Peyer's patch (tissue), 4 donors: ENCODE measurements at regions not wholly inside any gene's neighbourhood (a gene's known extent, or its start where the extent isn't known, plus 50 kb on each side); places are given as distances from the start of the nearest gene placed in this dataset.

Experiments
- DNase-seq, 3 donors: peaks; one replicate each; pipeline ENCODE4 v3.0.0-alpha.2; 2017 to 2019
- H3K27ac ChIP-seq, 4 donors: fragments of 200-600 bp; sonication (generic); one replicate each; pipeline ENCODE4 v1.5.1; 2016 to 2019
- H3K27me3 ChIP-seq, 2 donors: fragments of 200-600 bp; sonication (generic); one replicate each; pipeline ENCODE4 v1.5.1; 2019
- H3K36me3 ChIP-seq, 3 donors: fragments of 200-600 bp; sonication (generic); one replicate each; pipeline ENCODE4 v1.5.1; 2016 to 2019
- H3K4me1 ChIP-seq, 4 donors: fragments of 200-600 bp; sonication (generic); one replicate each; pipeline ENCODE4 v1.5.1; 2016 to 2019
- H3K4me3 ChIP-seq, 4 donors: fragments of 200-600 bp; sonication (generic); 1 replicate in 3 of 4; 2 replicates in 1 of 4; pipeline ENCODE4 v1.5.1; 2016 to 2019; ENCODE audit warnings: mild to moderate bottlenecking in 1 of 4
- H3K9me3 ChIP-seq, 4 donors: fragments of 200-600 bp; sonication (generic); one replicate each; pipeline ENCODE4 v1.5.1; 2016 to 2019; ENCODE audit warnings: mild to moderate bottlenecking in 1 of 4
- CTCF ChIP-seq, 6 experiments: fragments of 450-650 bp in 4 of 6; fragments of 200-600 bp in 2 of 6; sonication (generic) in 1 of 6; IDR thresholded peaks; one replicate each; pipeline ENCODE4 v1.5.1; 2017 to 2019; ENCODE audit warnings: antibody characterized with exemption in 6 of 6, mild to moderate bottlenecking in 3 of 6, moderate library complexity in 1 of 6
- POLR2A ChIP-seq, 2 donors: fragments of 450-650 bp; IDR thresholded peaks; one replicate each; pipeline ENCODE4 v1.5.1; 2017; ENCODE audit warnings: antibody characterized with exemption in 2 of 2, mild to moderate bottlenecking in 2 of 2, moderate library complexity in 2 of 2

- Histone ChIP-seq H3K27me3 (no peaks in the 10 kb centered on the region), H3K4me3 (no peak overlapping the region), H3K36me3 (no peaks in the 10 kb centered on the region), H3K4me1 (no peaks in the 10 kb centered on the region), H3K9me3 (no peaks in the 10 kb centered on the region), H3K27ac (no peak overlapping the region)
- no peak for DNase-seq
- TF ChIP-seq POLR2A (IDR thresholded peaks at IDR 0.05) (no peak), CTCF (IDR thresholded peaks at IDR 0.05) (no peak)
Measured at GRCh38 chr1:34693081-34693480, 61.8 kb upstream of the GJB5 start.

GRCh38 chr1:34694383-34694782 lies 60.5 kb upstream of the GJB5 start:
- H3K27me3 ChIP-seq: no peaks in the 10 kb centered on the region
- no peaks in the 10 kb centered on the region for H3K4me1 ChIP-seq
- DNase-seq: no peak
- no peak overlapping the region for H3K27ac ChIP-seq
- no peak for TF ChIP-seq POLR2A (IDR thresholded peaks at IDR 0.05)
- H3K36me3 ChIP-seq: no peaks in the 10 kb centered on the region
- no peak overlapping the region for H3K4me3 ChIP-seq
- H3K9me3 ChIP-seq: no peaks in the 10 kb centered on the region

- no peak for TF ChIP-seq POLR2A (IDR thresholded peaks at IDR 0.05)
- no peak for TF ChIP-seq CTCF (IDR thresholded peaks at IDR 0.05)
- DNase-seq: no peak
- no peaks in the 10 kb centered on the region for H3K27me3 ChIP-seq
- H3K27ac ChIP-seq: no peak overlapping the region
- H3K4me3 ChIP-seq: no peak overlapping the region
- H3K4me1 ChIP-seq: no peaks in the 10 kb centered on the region
- no peaks in the 10 kb centered on the region for H3K9me3 ChIP-seq
- H3K36me3 ChIP-seq: no peaks in the 10 kb centered on the region
Measured at GRCh38 chr1:34695580-34695979, 59.3 kb upstream of the GJB5 start.

GRCh38 chr1:34696230-34696629 lies 58.6 kb upstream of the GJB5 start:
- Histone ChIP-seq H3K27me3 (no peaks in the 10 kb centered on the region), H3K36me3 (no peaks in the 10 kb centered on the region), H3K4me1 (no peaks in the 10 kb centered on the region), H3K4me3 (no peak overlapping the region), H3K9me3 (no peaks in the 10 kb centered on the region), H3K27ac (no peak overlapping the region)
- DNase-seq: no peak
- TF ChIP-seq CTCF (IDR thresholded peaks at IDR 0.05) (no peak), POLR2A (IDR thresholded peaks at IDR 0.05) (no peak)

- Histone ChIP-seq H3K27me3 (no peaks in the 10 kb centered on the region), H3K27ac (no peak overlapping the region)
- DNase-seq: no peak
Measured at GRCh38 chr1:34696981-34697380, 57.9 kb upstream of the GJB5 start.

GRCh38 chr1:34697818-34698217 lies 57.0 kb upstream of the GJB5 start:
- Histone ChIP-seq H3K27ac (no peak overlapping the region), H3K4me1 (no peaks in the 10 kb centered on the region), H3K27me3 (no peaks in the 10 kb centered on the region), H3K9me3 (no peaks in the 10 kb centered on the region), H3K4me3 (no peak overlapping the region), H3K36me3 (no peaks in the 10 kb centered on the region)
- no peak for DNase-seq
- TF ChIP-seq POLR2A (IDR thresholded peaks at IDR 0.05): no peak
- TF ChIP-seq CTCF (IDR thresholded peaks at IDR 0.05): no peak

More at GRCh38 chr1:34696981-34697380, 57.9 kb upstream of the GJB5 start:
- H3K4me3 ChIP-seq: no peak overlapping the region
- no peaks in the 10 kb centered on the region for H3K36me3 ChIP-seq
- no peaks in the 10 kb centered on the region for H3K4me1 ChIP-seq
- H3K9me3 ChIP-seq: no peaks in the 10 kb centered on the region
- TF ChIP-seq CTCF (IDR thresholded peaks at IDR 0.05) (no peak), POLR2A (IDR thresholded peaks at IDR 0.05) (no peak)
